ENCODE measurements at regions not wholly inside any gene's neighbourhood (a gene's known extent, or its start where the extent isn't known, plus 50 kb on each side); places are given as distances from the start of the nearest gene placed in this dataset.

- no peak overlapping the region for H3K4me3 ChIP-seq
- POLR2A ChIA-PET: no interaction called here
- intact Hi-C loops (cut with micrococcal nuclease; ENCODE audit: unreplicated experiment) (no loop called here), in situ Hi-C loops (cut with MboI) (no loop called here)
- H3K27me3 ChIP-seq (replicated peaks in 1 of 2; ENCODE audit: control insufficient read depth in 2 of 2, insufficient read depth in 2 of 2, low read length in 1 of 2): no peaks in the 10 kb centered on the region
- no peaks in the 10 kb centered on the region for H3K36me3 ChIP-seq (ENCODE audit: control insufficient read depth in 2 of 2, insufficient read depth in 2 of 2, low read length in 1 of 2)
- DNase-seq (ENCODE audit: low read depth, low spot score) (no peak), ATAC-seq (no peak), FAIRE-seq (no peak)
- no TSS peak for BruUV-seq (replicated peaks)
- CTCF ChIA-PET: no interaction called here
- TF ChIP-seq TCF12 (IDR thresholded peaks at IDR 0.05; ENCODE audit: low read depth, low read length) (no peak), IKZF2 (IDR thresholded peaks at IDR 0.05) (no peak)
- TF ChIP-seq, protein P1, sequence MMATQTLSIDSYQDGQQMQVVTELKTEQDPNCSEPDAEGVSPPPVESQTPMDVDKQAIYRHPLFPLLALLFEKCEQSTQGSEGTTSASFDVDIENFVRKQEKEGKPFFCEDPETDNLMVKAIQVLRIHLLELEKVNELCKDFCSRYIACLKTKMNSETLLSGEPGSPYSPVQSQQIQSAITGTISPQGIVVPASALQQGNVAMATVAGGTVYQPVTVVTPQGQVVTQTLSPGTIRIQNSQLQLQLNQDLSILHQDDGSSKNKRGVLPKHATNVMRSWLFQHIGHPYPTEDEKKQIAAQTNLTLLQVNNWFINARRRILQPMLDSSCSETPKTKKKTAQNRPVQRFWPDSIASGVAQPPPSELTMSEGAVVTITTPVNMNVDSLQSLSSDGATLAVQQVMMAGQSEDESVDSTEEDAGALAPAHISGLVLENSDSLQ (IDR thresholded peaks at IDR 0.05): no peak
- H4K20me1 ChIP-seq (ENCODE audit: control insufficient read depth, insufficient read depth): no peaks in the 10 kb centered on the region
- H3K4me2 ChIP-seq (ENCODE audit: control insufficient read depth, insufficient read depth): no peak overlapping the region
- no peak overlapping the region for H3K27ac ChIP-seq (ENCODE audit: control insufficient read depth, insufficient read depth)
- no peak overlapping the region for H2AFZ ChIP-seq (ENCODE audit: control insufficient read depth, low read depth, low read length)
- no peaks in the 10 kb centered on the region for H3K79me2 ChIP-seq (ENCODE audit: control insufficient read depth, insufficient read depth, low read length)
- RAD21 ChIA-PET (ENCODE audit: unreplicated experiment): no interaction called here
- H3K4me1 ChIP-seq (ENCODE audit: control insufficient read depth, insufficient read depth, low read length): no peaks in the 10 kb centered on the region
- H3K9ac ChIP-seq (ENCODE audit: control insufficient read depth, insufficient read depth, low read length): no peak overlapping the region
- WGBS (ENCODE audit: insufficient coverage, insufficient replicate concordance, low lambda C conversion rate, missing lambda C conversion rate): 10% methylated on average over 4 of the region's 4 CpGs
- SMC1A ChIA-PET (ENCODE audit: uncharacterized antibody, unreplicated experiment): no interaction called here
- no peaks in the 10 kb centered on the region for H3K9me3 ChIP-seq (replicated peaks; ENCODE audit: control insufficient read depth, insufficient read depth, low read length)
Observed at GRCh38 chr14:87005280-87005679, 987.7 kb downstream of the GALC start.

DNA sequence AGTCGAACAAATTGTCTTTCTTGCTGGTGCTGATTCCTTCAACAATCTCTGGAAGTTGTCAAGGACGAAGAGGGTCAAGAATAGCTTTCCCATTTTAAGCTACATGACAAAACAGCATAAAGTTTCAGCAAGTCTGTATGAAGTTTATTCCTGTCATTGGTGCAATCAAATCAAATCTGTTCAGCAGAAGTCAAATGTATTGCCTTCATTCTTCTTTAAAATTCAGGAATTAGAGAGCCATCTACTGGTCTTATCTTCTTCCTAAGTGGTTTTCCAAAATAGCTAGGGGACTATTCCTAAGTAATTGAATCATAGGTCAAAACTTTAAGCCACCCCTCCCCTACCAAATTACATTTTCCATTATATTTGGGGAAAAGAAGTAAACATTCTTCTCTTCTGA lies 990.2 kb downstream of the GALC start:
- no peak for FAIRE-seq
- intact Hi-C loops (cut with micrococcal nuclease; ENCODE audit: unreplicated experiment): no loop called here

More for the DNA sequence above, 990.2 kb downstream of the GALC start:
- TF ChIP-seq YY1 (IDR thresholded peaks at IDR 0.05; ENCODE audit: low read depth, low read length) (no peak), CREM (IDR thresholded peaks at IDR 0.05; ENCODE audit: low read depth) (no peak), STAT3 (IDR thresholded peaks at IDR 0.05; ENCODE audit: low read depth, low read length) (no peak), CREB1 (IDR thresholded peaks at IDR 0.05; ENCODE audit: low read depth) (no peak), CBFB (IDR thresholded peaks at IDR 0.05; ENCODE audit: low read depth) (no peak)
- Histone ChIP-seq H3K27me3 (replicated peaks in 1 of 2; ENCODE audit: control insufficient read depth in 2 of 2, insufficient read depth in 2 of 2, low read length in 1 of 2) (no peaks in the 10 kb centered on the region), H4K20me1 (ENCODE audit: control insufficient read depth, insufficient read depth) (no peaks in the 10 kb centered on the region), H3K79me2 (ENCODE audit: control insufficient read depth, insufficient read depth, low read length) (no peaks in the 10 kb centered on the region), H3K4me3 (no peak overlapping the region), H3K9me3 (replicated peaks; ENCODE audit: control insufficient read depth, insufficient read depth, low read length) (no peaks in the 10 kb centered on the region), H3K9ac (ENCODE audit: control insufficient read depth, insufficient read depth, low read length) (no peak overlapping the region), H3K36me3 (ENCODE audit: control insufficient read depth in 2 of 2, insufficient read depth in 2 of 2, low read length in 1 of 2) (no peaks in the 10 kb centered on the region), H3K4me2 (ENCODE audit: control insufficient read depth, insufficient read depth) (no peak overlapping the region), H2AFZ (ENCODE audit: control insufficient read depth, low read depth, low read length) (no peak overlapping the region), H3K27ac (ENCODE audit: control insufficient read depth, insufficient read depth) (no peak overlapping the region), H3K4me1 (ENCODE audit: control insufficient read depth, insufficient read depth, low read length) (no peaks in the 10 kb centered on the region)
- CTCF ChIA-PET: interaction anchor here (1.2 kb wide), 1 partner anchor 8 kb away, joined by 3 read pairs; no protein-coding TSS in a partner anchor
- BruUV-seq (replicated peaks): no TSS peak
- RAD21 ChIA-PET (ENCODE audit: unreplicated experiment): no interaction called here
- SMC1A ChIA-PET (ENCODE audit: uncharacterized antibody, unreplicated experiment): no interaction called here
- no peak for DNase-seq (ENCODE audit: low read depth, low spot score)
- POLR2A ChIA-PET: no interaction called here
- ATAC-seq: no peak
- in situ Hi-C loops (cut with MboI): no loop called here
- 3% methylated on average over 2 of the region's 2 CpGs for WGBS (ENCODE audit: insufficient coverage, insufficient replicate concordance, low lambda C conversion rate, missing lambda C conversion rate)
